NCI-H1105 treated with DMSO at 0.1 percent for 48 hours (cell line): ENCODE measurements at regions not wholly inside any gene's neighbourhood (a gene's known extent, or its start where the extent isn't known, plus 50 kb on each side); places are given as distances from the start of the nearest gene placed in this dataset.
"Not testable (repeated sequence)": the region's sequence is repeated elsewhere in the genome, so short reads cannot be mapped to it uniquely, and the experiment has no call there.

Experiments used
- DNase-seq: peaks from one replicate; lab custom pipeline; 2025; lab: John Stamatoyannopoulos, UW

- no peak for DNase-seq
Observed at GRCh38 chr4:20046931-20047677, 204.6 kb upstream of the SLIT2 start.

DNA sequence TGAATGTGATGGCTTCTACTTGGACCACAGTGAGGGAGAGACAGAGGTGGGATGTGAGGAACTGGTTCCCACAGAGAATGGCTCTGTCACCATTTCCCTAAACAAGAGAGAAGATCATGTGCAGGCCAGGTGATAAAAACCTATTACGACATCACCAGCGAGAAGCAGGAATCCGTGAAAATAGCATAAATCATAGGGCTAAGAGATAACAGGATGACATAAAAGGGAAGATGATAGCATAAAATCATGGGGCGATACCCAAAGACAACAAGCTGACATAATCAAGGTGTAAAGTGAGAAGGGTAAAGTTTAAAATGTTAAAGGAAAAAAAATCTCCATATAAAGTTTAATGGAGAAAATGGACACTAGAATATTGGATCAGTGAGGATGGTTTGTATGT, 205.5 kb upstream of the SLIT2 start:
- no peak for DNase-seq

GRCh38 chr4:20044966-20045365, 206.7 kb upstream of the SLIT2 start:
- no peak for DNase-seq

GRCh38 chr4:20044502-20044911, 207.2 kb upstream of the SLIT2 start:
- DNase-seq = no peak

GRCh38 chr4:20043991-20044390, 207.7 kb upstream of the SLIT2 start:
- no peak for DNase-seq

GRCh38 chr4:20042769-20043168, 208.9 kb upstream of the SLIT2 start:
- no peak for DNase-seq

DNA sequence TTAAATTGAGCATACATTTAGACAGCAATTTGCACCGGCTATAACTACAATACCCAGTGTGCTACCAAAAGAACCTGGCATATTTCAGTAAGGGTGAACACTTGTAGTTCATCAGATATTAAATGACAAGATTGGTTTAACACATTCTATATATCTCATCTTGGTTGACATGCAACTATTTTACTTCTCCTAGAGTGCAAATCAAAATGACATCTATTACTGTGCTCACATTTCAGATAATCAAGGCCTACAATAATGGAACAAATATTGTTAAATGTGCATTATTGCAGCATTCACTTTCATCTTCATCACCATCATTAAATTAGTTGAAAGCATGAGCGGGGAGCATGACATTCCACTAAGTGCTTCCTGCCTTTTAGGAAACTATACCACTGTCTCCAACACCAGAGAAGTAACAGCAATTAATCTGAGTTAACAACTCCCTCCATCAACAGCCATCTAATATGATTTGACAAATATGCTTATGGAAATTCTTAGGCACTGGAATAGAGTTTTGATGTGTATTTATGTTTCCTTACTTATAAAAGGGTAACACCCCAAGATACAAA, 209.8 kb upstream of the SLIT2 start:
- no peak for DNase-seq

- no peak for DNase-seq
Observed at GRCh38 chr4:20037745-20038144, 214.0 kb upstream of the SLIT2 start.

GRCh38 chr4:20030108-20030507, 221.6 kb upstream of the SLIT2 start:
- no peak for DNase-seq

GRCh38 chr4:20028645-20029044, 223.1 kb upstream of the SLIT2 start:
- no peak for DNase-seq

DNA sequence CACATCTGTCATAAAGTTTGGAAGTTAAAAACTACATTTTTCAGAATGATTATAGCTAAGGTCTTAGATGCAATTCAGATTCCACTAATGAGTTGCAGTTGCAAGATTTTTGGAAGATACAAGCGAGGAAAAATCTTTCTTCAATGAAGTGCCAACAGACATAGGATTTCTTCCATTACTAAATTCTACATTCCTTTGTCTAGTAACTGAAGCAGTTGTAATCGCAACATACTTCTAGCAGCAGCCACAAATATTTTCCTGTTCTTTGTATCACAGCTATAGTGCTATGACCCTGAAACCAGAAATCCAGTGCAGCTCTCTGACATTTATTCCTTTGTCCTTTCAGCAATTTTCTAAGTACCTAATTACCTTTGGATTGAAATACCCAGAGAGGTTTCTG, 225.2 kb upstream of the SLIT2 start:
- no peak for DNase-seq

DNA sequence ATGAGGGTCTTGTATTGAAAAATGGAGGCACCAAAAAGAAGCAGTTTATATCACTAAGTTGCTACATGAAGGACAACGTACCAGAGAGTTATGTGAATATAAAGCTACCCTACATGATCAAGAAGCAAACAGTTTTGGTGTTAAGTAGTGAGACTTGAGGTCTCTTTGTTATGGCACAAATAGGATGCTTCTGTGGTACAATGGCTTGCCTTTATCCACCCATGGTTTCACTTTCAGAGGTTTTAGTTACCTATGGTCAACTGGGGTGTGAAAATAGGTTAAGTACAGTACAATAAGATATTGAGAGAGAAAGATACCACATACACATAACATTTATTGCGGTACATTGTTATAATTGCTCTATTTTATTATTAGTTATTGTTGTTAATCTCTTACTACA, 229.2 kb upstream of the SLIT2 start:
- no peak for DNase-seq

- no peak for DNase-seq
Observed at GRCh38 chr4:20020056-20020455, 231.6 kb upstream of the SLIT2 start.

DNA sequence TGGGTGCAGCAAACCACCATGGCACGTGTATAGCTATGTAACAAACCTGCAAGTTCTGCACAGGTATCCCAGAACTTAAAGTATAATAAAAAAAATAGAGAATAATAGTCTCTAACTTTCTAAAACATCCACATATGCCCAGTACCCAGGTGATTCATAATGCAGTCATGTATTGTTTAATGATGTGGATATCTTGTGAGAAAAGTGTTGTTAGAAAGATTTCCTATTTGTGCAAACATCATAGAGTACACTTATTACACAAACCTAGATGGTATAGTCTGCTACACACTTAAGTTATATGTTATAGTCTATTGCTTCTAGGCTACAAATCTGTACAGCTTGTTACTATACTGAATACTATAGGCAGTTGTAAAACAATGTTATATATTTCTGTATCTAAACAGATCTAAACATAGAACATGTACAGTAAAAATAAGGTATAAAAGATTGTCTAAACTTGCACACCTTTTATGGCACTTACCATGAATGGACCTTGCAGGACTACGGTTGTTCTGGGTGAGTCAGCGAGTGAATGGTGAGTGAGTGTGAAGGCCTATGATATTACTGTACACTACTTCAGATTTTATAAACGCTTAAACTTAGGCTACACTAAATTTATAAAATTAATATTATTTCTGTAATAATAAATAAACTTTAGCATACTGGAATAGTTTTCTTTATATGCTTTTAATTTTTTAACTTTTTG, 232.2 kb upstream of the SLIT2 start:
- DNase-seq = no peak

DNA sequence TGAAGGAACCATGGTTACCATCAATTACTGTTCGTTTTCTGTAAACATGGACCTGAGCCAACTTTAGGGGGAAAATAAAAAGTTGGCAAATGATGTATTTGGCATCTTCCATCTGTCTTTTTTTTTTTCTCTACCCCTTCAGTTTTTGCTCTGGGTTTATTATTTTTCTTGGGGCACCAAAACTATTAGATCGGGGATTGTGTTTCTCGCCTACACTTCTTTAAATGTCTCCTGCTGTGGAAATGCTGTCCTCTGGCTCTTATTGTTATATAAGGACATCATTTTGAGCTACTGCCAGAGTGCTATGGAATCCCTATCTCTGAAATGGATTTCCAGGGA, 234.0 kb upstream of the SLIT2 start:
- DNase-seq = peak; percentile 68

- DNase-seq = no peak
Observed at GRCh38 chr4:20017070-20017776, 234.5 kb upstream of the SLIT2 start.

DNA sequence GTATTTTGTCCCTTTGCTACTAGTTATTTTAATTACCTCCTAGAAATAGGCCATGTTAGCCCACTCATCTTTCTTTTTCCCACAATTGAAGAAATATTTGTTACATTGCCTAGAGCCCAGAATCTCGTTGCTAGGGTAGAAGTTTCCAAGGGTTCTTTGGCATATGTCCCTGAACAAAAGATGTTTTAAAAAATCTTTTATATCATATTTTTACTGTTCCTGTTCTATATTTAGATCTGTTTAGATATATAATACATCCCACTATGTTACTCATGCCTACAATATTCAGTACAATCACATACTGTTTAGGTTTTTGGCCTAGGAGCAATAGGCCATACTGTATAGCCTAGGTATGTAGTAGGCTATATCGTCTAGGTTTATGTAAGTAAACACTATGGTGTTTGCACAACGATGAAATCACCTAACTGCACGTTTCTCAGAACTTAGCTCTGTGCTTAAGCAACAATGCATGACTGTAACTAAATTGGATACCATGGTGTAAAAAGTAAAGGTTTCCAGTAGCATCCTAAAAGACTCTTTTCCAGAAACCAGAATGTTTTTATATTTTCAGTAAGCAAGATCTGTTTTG, 236.0 kb upstream of the SLIT2 start:
- DNase-seq = no peak

DNA sequence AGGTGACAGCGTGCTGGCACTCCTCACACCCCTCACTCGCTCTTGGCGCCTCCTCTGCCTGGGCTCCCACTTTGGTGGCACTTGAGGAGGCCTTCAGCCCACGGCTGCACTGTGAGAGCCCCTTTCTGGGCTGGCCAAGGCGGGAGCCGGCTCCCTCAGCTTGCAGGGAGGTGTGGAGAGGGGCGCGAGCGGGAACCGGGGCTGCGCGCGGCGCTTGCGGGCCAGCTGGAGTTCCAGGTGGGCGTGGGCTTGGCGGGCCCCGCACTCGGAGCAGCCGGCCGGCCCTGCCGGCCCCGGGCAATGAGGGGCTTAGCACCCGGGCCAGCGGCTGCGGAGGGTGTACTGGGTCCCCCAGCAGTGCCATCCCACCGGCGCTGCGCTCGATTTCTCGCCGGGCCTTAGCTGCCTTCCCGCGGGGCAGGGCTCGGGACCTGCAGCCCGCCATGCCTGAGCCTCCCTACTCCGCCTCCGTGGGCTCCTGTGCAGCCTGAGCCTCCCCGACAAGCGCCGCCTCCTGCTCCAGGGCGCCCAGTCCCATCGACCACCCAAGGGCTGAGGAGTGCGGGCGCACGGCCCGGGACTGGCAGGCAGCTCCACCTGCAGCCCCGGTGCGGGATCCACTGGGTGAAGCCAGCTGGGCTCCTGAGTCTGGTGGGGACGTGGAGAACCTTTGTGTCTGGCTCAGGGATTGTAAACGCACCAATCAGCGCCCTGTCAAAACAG, 247.7 kb upstream of the SLIT2 start:
- not testable (repeated sequence) for DNase-seq

GRCh38 chr4:19999775-20000414, 251.8 kb upstream of the SLIT2 start:
- no peak for DNase-seq

DNA sequence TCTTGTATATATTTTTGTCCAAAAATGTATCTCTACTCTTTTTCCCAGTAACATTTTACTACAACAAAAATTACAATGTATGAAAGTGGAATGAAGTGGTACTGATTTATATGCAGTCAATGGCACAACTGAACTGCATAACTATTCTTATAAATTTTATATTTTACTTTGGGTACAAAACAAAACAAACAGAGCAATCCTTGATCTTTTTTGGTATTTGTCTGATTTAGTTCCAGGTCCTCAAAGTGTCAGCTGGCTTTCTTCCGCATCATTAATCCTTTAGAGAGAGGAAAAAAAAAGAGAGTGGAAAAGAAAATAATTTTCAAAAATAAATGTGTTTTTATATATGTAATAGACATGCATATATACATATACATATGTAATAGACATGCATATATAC, 252.4 kb upstream of the SLIT2 start:
- DNase-seq = no peak

GRCh38 chr4:19993242-19993641, 258.5 kb upstream of the SLIT2 start:
- DNase-seq = no peak
